Stimulated activated CD4-positive, alpha-beta T cell treated with anti-CD3 and anti-CD28 coated beads, Interleukin-15, amount 100 ng/mL, for 1 hour (primary cell): ENCODE measurements at regions not wholly inside any gene's neighbourhood (a gene's known extent, or its start where the extent isn't known, plus 50 kb on each side); places are given as distances from the start of the nearest gene placed in this dataset.

Source experiments
- DNase-seq, 2 donors: peaks; one replicate each; pipeline ENCODE4 v3.0.0-alpha.2; 2020; ENCODE audit warnings: low read depth in 1 of 2, low spot score in 1 of 2

DNA sequence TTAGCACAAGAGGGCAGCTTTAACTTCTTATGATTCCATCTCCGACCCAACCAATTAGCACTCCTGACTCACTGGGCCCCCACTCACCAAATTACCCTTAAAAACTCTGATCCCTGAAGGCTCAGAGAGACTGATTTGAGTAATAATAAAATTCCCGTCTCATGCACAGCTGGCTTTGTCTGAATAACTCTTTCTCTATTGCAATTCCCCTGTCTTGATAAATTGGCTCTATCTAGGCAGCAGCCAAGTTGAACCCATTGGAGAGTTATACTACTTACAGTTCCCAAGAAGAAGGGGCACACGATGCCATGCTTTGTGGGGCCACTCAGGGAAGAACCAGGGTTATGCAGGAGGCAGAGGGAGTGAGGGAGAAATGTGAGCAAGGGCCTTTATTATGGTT is 632.8 kb downstream of the TSN start:
- no peak for DNase-seq

DNA sequence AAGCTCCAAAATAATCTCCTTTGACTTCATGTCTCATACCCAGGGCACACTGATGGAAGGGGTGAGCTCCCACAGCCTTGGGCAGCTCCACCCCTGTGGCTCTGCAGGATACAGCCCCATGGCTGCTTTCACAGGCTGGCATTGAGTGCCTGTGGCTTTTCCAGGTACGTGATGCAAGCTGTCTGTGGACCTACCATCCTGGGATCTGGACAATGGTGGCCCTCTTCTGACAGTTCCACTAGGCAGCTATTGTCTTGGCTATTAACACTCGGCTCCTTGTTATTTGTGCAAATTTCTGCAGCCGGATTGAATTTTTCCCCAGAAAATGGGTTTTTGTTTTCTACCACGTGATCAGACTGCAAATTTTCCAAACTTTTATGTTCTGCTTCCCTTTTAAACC is 634.2 kb downstream of the TSN start:
- no peak for DNase-seq

DNA sequence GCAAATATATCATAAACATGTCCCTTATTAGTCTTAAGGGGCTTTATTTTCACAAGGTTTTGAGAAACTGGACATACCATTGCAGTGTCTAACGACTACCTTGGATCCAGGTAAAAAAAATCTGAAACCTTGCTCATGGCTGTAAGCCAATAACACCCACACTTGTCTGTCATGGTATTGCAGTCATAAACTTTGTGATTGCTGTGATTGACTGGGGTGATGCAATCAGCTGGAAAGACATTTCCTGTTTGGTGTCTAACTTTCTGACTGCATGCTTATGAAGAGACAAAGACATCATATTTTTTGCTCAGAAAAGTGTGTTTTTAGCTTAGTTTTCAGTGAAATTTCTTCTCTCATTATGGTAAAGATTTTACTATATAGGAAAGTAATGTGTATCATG is 635.0 kb downstream of the TSN start:
- no peak for DNase-seq

DNA sequence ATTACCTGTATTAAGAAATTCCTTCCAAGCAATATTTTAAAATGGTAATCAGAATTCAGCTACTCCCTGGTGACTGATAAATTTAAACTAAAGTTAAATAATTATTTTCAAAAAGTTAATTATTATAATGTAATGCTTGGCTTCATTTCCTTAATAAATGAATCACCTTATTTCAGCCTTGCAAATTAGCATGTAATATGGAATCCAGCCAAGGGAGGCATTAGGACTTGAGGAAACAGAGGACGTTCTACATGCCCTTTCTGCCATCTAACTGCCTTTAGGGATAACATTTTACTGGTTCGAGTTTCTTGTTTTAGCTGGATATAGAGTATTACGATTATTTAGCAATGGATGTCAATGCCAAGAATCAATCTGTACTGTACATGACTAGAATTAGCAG is 636.3 kb downstream of the TSN start:
- no peak for DNase-seq

DNA sequence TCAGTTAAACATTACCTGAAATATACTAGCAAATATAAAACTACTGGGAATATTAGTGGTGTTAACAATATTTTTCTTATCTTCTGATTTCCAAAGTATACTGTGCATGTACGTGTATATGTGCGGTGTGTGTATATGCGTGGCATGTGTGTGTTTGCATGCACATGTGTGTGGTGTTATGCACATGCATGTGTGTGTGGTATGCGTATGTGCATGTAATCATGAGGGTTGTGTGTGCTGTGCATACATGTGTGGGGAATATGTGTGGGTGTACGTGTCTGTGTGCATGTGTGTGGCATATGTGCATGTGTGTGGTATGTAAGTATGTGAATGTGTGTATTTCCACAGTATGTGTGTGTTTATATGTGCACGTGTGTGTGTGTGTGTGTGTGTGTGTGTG is 640.2 kb downstream of the TSN start:
- DNase-seq = no peak

DNA sequence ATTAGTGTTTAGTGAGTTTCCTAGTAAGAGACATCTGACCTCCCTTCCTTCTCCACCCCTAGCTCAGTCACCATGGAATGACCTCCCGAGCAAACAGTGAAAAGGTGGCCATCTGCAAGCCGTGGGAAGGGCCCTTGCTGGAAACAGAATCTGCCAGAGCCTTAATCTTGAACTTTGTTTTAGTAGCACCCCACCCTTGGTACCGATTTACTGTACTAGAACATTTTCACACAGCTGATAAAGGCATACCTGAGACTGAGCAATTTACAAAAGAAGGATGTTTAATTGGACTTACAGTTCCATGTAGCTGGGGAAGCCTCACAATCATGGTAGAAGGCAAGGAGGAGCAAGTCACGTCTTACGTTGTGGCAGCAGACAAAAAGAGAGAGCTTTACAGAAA is 655.8 kb downstream of the TSN start:
- DNase-seq = no peak

DNA sequence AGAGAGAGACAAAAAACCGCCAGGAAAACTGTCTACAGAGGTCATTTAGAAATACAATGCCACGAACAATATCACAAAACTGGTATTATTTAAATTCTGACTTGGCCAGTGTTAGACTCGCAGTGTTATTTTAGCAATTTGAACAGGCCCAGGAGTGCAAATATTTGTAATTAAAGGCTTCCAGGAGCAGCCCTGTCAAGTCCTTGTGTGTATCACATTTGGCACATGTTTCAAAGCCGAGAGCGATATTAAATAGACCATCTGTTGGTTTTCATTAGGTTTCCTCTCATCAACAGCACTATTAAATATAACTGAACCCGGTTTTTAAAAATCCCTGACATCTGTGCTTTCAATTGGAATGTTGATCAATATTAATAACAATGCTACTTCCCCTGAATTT is 656.9 kb downstream of the TSN start:
- no peak for DNase-seq

DNA sequence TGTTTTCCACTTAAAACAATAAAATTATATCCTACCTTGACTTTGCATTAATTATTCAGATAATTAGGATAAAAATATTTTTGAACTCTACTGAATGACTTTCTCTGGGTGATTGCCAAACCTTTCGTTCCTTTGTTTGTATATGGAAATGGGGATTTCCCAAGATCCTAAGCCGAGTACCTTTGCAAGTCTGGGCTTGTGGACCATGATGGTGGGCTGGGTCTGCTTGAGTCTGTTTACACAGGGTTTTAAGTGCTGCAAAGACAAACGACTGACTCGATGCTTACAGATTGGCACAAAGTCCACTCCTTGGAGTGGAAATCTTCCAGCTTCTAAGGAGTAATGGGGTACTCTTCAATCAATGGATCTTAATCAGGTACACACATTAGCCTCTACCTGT is 659.5 kb downstream of the TSN start:
- no peak for DNase-seq

DNA sequence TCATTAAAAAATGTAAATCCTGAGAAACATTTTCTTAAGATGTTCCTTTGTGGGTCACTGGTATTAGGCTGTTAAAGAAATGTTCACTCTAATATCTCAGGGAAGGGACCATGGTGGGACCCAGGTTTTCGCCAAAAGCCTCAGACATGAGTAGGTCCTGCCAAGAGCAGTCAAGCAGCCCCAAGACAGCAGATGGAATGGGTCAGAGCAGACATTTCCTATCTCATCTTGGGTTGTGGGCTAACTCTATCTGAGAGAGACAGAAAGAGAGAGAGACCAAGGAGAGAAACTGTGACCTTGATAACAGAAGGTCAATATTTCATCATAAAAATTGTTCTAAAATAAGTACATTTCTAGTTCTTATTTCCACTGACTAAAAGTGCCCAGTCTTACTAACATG is 661.7 kb downstream of the TSN start:
- DNase-seq = no peak

DNA sequence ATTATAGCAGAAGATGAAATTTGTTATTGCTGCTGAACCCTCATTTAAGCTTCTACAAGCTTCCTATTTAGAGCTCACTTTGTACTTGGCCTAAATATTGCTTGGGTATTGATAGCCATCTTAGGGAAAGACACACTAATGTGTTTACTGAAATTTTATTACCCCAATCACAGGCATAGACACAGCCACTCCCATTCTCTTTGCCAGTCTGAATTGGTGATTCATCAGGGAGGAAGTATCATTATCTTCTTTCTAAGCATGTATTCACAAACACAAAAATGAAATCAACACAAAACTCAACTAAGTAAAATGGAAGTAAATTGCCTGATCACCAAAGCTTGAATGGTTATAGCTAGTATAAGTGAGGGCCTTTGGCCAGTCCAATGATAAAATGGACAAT is 666.3 kb downstream of the TSN start:
- DNase-seq = no peak

DNA sequence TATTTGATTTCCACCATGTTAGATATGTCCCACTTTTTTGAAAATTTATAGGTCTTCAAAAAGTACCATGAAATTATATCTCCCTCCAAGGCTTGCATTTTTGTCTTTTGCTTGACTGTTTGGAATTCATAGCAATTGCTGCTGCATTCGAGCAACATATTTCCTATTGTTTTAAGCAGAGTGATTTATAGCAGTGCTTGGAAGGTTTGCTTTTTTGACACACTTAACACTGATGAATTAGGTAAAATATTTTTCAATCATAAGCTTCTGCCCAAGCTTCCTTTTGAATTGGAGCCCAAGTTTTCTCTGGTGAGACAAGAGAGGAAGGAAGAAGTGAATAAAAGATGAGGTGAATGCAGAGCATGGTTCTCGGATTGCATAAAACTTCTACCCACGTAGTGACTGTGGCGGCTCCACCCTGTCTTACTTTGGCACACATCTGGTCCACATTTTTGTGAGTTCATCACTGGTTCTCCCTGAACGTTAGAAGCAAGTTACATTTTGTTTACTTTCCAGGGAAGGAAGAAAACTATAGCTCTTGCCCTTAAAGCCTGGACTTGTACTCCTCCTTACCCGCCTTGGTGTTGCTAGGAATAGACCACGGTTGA is 667.0 kb downstream of the TSN start:
- no peak for DNase-seq

DNA sequence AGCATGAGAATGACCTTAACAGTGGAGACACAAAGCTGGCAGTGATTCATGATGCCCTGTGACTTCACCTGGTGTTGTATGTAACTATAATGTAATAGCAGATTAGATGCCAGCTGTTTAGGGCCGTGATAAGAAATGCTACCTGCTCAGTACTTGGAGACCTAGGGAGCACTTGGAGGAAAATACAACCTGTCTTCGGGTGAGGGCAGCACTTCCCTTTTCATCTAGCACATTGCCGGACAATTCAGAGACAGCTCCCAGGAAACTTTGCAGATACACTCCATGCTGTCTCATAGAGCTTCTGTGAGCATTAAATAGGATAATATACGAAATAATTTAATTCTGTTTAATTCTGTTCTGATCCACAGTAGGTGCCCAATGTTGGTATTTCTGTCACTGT is 668.5 kb downstream of the TSN start:
- DNase-seq = no peak

DNA sequence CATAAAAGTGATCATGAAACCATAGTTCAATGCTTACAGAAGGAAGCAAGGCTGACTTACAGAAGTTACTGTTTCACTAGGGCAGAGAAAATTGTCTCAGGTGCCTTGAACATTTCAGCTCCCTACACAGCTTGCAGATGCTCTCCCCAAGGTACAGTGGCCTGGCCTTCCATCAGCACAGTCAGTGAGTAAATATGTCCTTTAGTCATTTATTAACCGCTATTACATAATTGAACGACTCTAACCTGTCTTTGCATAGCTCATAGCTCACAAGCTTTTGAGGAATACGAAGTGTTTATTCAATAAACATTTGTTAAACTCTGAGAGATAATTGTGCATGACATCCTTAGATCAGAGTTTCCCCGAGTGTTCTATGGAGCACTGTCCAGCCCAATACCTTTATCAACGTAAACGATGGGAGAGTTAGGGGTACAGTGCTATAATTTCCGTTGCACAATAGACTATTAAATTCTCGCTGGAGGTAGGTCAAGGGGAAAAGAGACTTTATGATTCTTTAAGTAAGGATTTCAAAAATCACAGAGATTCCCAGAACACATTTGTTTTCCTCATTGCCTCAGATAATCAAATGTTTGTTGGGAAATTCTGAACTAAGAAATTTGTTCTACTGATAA is 677.8 kb downstream of the TSN start:
- DNase-seq = no peak

DNA sequence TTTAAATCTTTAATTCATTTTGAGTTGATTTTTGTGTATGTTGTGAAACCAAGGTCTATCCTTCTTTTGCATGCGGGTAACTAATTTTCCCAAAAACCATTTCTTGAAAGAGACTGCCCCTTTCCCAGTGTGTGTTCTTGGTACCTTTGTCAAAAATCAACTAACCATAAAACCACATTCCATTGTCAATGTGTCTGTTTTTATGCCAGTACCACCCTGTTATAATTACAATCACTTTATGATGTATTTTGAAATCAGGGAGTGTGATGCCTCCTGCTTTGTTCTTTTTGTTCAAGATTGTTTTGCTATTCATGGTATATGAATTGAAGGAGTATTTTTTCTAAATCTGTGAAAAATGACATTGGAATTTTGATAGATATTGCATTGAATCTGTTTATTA is 689.6 kb downstream of the TSN start:
- DNase-seq = no peak

DNA sequence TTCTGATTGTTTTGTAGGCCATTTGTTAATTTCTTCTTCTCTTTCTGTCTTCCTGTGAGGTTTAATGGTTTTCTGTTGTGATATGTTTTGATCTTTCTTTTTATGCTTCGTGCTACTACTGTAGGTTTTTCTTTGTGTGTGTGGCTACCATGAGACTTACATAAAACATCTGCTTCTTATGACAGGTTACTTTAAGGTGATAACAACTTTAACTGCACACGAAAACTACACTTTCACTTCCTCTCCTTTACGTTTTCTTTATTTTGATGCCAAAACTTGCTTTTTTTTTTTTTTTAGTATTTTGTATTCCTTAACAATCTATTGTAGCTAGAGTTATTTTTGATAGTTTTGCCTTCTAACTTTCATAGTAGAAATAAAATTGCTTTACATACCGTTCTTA is 691.3 kb downstream of the TSN start:
- no peak for DNase-seq

DNA sequence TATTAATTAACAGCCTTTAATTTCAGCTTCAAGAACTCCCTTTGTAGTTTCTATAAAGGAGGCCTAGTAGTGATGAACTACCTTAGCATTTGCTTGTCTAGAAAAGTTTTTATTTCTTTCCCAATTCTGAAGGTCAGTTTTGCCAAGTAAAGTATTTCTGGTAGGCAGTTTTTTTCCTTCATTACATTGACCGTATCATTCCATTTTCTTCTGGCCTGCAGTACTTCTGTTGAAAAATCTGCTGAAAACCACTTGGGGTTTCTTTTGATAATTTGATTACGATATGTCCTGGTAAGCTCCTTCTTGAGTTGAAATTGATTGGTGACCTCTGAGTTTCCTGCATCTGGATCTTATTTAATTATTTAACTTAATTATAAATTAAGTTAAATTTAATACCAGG is 691.8 kb downstream of the TSN start:
- no peak for DNase-seq

DNA sequence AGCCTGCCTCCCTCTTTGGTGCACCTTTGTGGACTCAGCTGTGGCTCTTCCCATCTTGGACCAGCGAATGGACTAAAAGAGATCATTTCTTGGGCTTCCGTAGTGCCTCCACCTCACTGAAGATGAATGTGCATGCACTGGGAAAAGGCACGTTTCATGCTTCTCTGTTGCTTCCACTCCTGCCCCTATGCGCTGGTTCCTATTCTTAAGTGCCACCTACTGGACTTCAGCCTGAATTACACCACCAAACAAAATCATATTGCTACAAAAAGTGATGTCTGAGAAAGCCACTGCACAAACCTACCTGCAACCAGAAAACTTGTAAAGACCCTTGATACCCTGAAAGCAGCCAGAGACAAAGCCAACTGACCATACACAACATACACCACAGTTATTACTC is 695.6 kb downstream of the TSN start:
- no peak for DNase-seq

DNA sequence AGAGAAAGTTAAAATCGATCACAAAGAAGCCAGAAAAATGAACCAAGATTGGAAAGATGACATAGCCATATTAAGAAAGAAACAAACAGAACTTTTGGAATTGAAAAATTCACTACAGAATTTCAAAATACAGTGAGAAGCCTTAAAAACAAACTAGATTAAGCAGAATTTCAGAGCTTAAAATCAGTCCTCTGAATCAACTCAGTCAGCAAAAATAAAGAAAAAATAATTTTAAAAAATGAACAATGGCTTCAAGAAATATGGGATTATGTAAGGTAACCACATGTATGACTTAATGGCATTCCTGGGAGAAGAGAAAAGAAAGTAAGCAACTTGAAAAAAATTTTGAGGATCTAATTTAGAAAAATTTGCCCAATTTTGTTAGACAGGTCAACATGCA is 696.2 kb downstream of the TSN start:
- DNase-seq = no peak

DNA sequence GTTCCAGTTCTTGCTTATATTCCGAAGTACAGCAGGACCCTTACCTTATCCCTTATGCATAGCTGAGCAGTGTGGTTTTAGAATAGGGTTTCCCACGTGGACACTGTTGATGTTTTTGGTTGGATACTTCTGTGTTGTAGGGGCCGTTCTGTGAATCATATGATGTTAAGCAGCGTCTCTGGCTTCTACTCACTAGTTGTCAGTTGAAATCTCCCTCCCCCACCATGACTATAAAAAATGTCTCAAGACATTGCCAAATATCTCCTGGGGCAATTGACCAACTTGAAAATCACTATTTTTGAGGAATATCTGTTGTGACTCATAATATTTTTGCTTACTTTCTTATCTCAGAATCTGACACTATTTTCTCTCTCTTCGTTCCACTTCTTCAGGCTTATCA is 713.7 kb downstream of the TSN start:
- no peak for DNase-seq

DNA sequence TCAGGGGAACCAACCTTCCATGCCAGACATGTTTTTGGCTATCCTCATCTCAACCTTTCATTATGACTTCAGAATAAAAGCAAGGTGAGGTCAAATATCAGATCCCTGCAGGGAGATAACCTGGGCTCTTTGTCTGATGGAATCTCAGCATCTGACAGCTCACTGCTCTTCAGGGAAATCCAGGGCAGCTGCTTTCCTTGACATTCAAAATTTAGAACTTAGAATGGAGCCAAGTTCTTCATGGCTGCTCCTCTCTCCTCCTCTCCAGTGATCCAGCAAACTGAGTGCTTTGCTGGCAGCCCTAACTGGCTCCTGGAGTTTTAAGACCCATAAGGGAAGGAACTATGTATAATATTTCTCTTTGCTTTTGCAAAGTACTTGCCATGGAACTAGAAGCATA is 716.3 kb downstream of the TSN start:
- no peak for DNase-seq

DNA sequence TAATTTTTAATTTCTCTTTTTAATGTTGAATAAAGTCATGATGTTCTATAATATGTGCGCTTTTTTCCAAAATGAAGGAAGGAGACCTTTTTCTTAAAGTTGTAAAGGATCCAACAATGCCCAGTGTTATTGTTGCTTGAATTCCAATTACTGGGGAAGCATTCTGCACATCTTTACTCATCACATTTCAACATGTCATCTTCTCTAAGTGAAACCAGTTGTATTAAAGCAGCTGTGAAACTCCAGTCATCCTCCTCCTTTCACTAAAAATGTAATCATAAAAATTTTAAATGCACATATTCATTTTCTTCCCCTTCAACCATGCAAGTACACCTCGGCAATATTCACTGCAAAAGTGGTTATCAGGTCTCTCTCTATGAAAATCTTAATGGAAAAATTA is 722.7 kb downstream of the TSN start:
- no peak for DNase-seq

DNA sequence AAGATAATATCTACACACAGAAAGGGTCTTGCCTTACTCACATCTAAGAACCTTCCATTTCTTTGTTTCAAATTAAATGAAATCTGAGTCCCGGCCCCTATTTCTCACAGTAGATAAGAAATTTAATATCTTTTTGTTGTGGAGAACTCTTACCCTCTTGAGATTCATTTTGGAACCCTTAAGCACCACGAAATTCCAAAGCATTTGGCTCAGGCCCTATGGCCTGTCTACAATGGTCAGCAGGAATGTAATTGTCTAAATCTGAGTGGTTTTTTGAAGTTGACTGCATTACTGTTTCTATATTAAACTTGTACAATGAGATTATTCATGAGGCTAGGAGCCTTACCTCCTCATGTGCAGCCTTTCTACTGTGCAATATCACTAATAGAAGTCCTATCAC is 723.3 kb downstream of the TSN start:
- no peak for DNase-seq

DNA sequence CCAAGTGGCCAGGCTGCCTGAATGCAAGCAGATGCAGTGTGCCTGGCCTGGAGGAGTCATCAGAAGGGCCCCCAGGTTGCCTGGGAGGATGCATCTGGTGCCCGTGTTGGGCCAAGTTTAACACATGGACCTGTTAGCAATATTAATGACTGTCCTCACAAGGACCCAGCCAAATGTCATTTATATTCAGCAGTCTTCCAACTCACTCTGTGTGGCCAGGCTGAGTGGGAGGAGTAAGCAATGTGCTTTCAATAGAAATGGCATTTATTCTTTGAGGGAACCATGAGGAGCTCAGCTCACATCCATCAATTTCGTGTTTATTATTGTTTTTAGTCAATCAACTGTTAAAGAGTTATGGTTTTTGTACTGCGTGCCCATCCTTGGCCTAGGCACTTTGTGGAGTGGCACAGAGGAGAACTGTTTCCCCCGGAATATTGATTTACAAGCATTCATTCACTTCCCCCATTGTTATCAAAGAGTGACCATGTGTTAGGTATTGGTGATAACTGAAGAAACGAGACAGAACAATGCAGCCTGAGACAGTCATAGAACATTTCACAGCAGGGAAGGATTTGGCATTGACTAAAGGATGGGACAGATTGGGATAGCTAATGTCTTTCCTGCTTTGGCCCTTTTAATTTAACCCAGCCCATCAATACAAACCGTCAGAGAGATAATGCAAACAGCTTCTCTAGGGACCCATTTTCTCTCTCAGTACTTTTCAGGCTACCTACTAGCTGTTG is 725.2 kb downstream of the TSN start:
- no peak for DNase-seq
